ENCODE measurements at regions not wholly inside any gene's neighbourhood (a gene's known extent, or its start where the extent isn't known, plus 50 kb on each side); places are given as distances from the start of the nearest gene placed in this dataset.

- no peaks in the 10 kb centered on the region for H3K9me3 ChIP-seq (ENCODE audit: control insufficient read depth in 2 of 3, low read length in 3 of 3)
- no peaks in the 10 kb centered on the region for H3K4me1 ChIP-seq (ENCODE audit: control insufficient read depth in 2 of 2, insufficient read depth in 2 of 2, low read length in 2 of 2)
- H3K9me3 Mint-ChIP-seq: peaks cover 0 to 1% (median 0%) of the 10 kb centered on the region in 11 donors
- intact Hi-C loops (cut with micrococcal nuclease): no loop called here
- no peak overlapping the region for H3K4me3 Mint-ChIP-seq
- H3K4me3 ChIP-seq (ENCODE audit: low read length): no peak overlapping the region
- peak; percentile 63 for ATAC-seq
- peaks cover 0 to 15% (median 0%) of the 10 kb centered on the region in 5 donors for H3K27me3 Mint-ChIP-seq
- H3K36me3 ChIP-seq (ENCODE audit: control insufficient read depth in 2 of 3, insufficient read depth in 3 of 3, low read length in 3 of 3): no peaks in the 10 kb centered on the region
- H3K27me3 ChIP-seq (ENCODE audit: control insufficient read depth in 2 of 2, insufficient read depth in 2 of 2, low read length in 2 of 2): peaks cover 0 to under 1% of the 10 kb centered on the region in 2 donors
- H3K4me1 Mint-ChIP-seq: no peaks in the 10 kb centered on the region
- no peak overlapping the region for H3K27ac Mint-ChIP-seq
- peaks cover 0 to 3% (median 0%) of the 10 kb centered on the region in 5 donors for H3K36me3 Mint-ChIP-seq
- POLR2A ChIA-PET: no interaction called here
- CTCF ChIA-PET: interaction anchor here (1.2 kb wide), 1 partner anchor 278 kb away, joined by 3 read pairs; no protein-coding TSS in a partner anchor
- no peak overlapping the region for H3K27ac ChIP-seq (ENCODE audit: low read depth, low read length)
- DNase-seq: no peak
These were observed 173.7 kb downstream of the ZBTB18 start for GRCh38 chr1:244224487-244225430.

GRCh38 chr1:244226435-244226834 is 175.4 kb downstream of the ZBTB18 start:
- Mint-ChIP-seq H3K9me3 (peaks cover 0 to 1% (median 0%) of the 10 kb centered on the region in 11 donors), H3K27me3 (peaks cover 0 to 19% (median 0%) of the 10 kb centered on the region in 5 donors), H3K36me3 (peaks cover 0 to 3% (median 0%) of the 10 kb centered on the region in 5 donors), H3K27ac (no peak overlapping the region), H3K4me1 (peaks cover 0 to 5% (median 0%) of the 10 kb centered on the region in 7 donors), H3K4me3 (no peak overlapping the region)
- POLR2A ChIA-PET: no interaction called here
- no peaks in the 10 kb centered on the region for H3K36me3 ChIP-seq (ENCODE audit: control insufficient read depth in 2 of 3, insufficient read depth in 3 of 3, low read length in 3 of 3)
- no peak overlapping the region for H3K4me3 ChIP-seq (ENCODE audit: low read length)
- no peak overlapping the region for H3K27ac ChIP-seq (ENCODE audit: low read depth, low read length)
- CTCF ChIA-PET: no interaction called here
- no peaks in the 10 kb centered on the region for H3K4me1 ChIP-seq (ENCODE audit: control insufficient read depth in 2 of 2, insufficient read depth in 2 of 2, low read length in 2 of 2)
- H3K27me3 ChIP-seq (ENCODE audit: control insufficient read depth in 2 of 2, insufficient read depth in 2 of 2, low read length in 2 of 2): peaks cover 0 to 2% of the 10 kb centered on the region in 2 donors
- ATAC-seq: peak; percentile 32
- DNase-seq: no peak
- no peaks in the 10 kb centered on the region for H3K9me3 ChIP-seq (ENCODE audit: control insufficient read depth in 2 of 3, low read length in 3 of 3)
- intact Hi-C loops (cut with micrococcal nuclease): no loop called here

- ChIA-PET CTCF (no interaction called here), POLR2A (no interaction called here)
- peaks cover 0 to 5% (median 4%) of the 10 kb centered on the region in 7 donors for H3K4me1 Mint-ChIP-seq
- no peak overlapping the region for H3K27ac ChIP-seq (ENCODE audit: low read depth, low read length)
- no peaks in the 10 kb centered on the region for H3K4me1 ChIP-seq (ENCODE audit: control insufficient read depth in 2 of 2, insufficient read depth in 2 of 2, low read length in 2 of 2)
- no peak overlapping the region for H3K27ac Mint-ChIP-seq
- peaks cover 0 to 2% of the 10 kb centered on the region in 2 donors for H3K27me3 ChIP-seq (ENCODE audit: control insufficient read depth in 2 of 2, insufficient read depth in 2 of 2, low read length in 2 of 2)
- no peaks in the 10 kb centered on the region for H3K9me3 ChIP-seq (ENCODE audit: control insufficient read depth in 2 of 3, low read length in 3 of 3)
- no peaks in the 10 kb centered on the region for H3K36me3 Mint-ChIP-seq
- H3K9me3 Mint-ChIP-seq: no peaks in the 10 kb centered on the region
- no peak overlapping the region for H3K4me3 ChIP-seq (ENCODE audit: low read length)
- DNase-seq (no peak), ATAC-seq (no peak)
- intact Hi-C loops (cut with micrococcal nuclease): no loop called here
- H3K4me3 Mint-ChIP-seq: no peak overlapping the region
- peaks cover 0 to 15% (median 0%) of the 10 kb centered on the region in 5 donors for H3K27me3 Mint-ChIP-seq
- H3K36me3 ChIP-seq (ENCODE audit: control insufficient read depth in 2 of 3, insufficient read depth in 3 of 3, low read length in 3 of 3): no peaks in the 10 kb centered on the region
These were observed 179.4 kb downstream of the ZBTB18 start for GRCh38 chr1:244230470-244230869.

- Histone ChIP-seq H3K27me3 (ENCODE audit: control insufficient read depth in 2 of 2, insufficient read depth in 2 of 2, low read length in 2 of 2) (peaks cover 0 to 2% of the 10 kb centered on the region in 2 donors), H3K27ac (ENCODE audit: low read depth, low read length) (no peak overlapping the region), H3K4me1 (ENCODE audit: control insufficient read depth in 2 of 2, insufficient read depth in 2 of 2, low read length in 2 of 2) (no peaks in the 10 kb centered on the region), H3K36me3 (ENCODE audit: control insufficient read depth in 2 of 3, insufficient read depth in 3 of 3, low read length in 3 of 3) (no peaks in the 10 kb centered on the region), H3K9me3 (ENCODE audit: control insufficient read depth in 2 of 3, low read length in 3 of 3) (no peaks in the 10 kb centered on the region), H3K4me3 (ENCODE audit: low read length) (no peak overlapping the region)
- ATAC-seq: no peak
- POLR2A ChIA-PET: no interaction called here
- H3K36me3 Mint-ChIP-seq: no peaks in the 10 kb centered on the region
- peaks cover 0 to 9% (median 0%) of the 10 kb centered on the region in 5 donors for H3K27me3 Mint-ChIP-seq
- no peak overlapping the region for H3K27ac Mint-ChIP-seq
- intact Hi-C loops (cut with micrococcal nuclease): no loop called here
- H3K4me3 Mint-ChIP-seq: peak overlapping the region in 3 of 10 donors; percentile 41 to 65 (median 61)
- DNase-seq: no peak
- peaks cover 0 to 5% (median 4%) of the 10 kb centered on the region in 7 donors for H3K4me1 Mint-ChIP-seq
- CTCF ChIA-PET: no interaction called here
- no peaks in the 10 kb centered on the region for H3K9me3 Mint-ChIP-seq
These were observed 180.1 kb downstream of the ZBTB18 start for GRCh38 chr1:244231193-244231571.

GRCh38 chr1:244231572-244232315 is 180.7 kb downstream of the ZBTB18 start:
- no peaks in the 10 kb centered on the region for H3K9me3 ChIP-seq (ENCODE audit: control insufficient read depth in 2 of 3, low read length in 3 of 3)
- H3K9me3 Mint-ChIP-seq: no peaks in the 10 kb centered on the region
- ChIA-PET POLR2A (no interaction called here), CTCF (no interaction called here)
- no peak overlapping the region for H3K4me3 ChIP-seq (ENCODE audit: low read length)
- no peak overlapping the region for H3K27ac ChIP-seq (ENCODE audit: low read depth, low read length)
- peak overlapping the region in 8 of 10 donors; percentile 12 to 81 (median 51) for H3K4me3 Mint-ChIP-seq
- no peaks in the 10 kb centered on the region for H3K4me1 ChIP-seq (ENCODE audit: control insufficient read depth in 2 of 2, insufficient read depth in 2 of 2, low read length in 2 of 2)
- no peak for DNase-seq
- no peak for ATAC-seq
- H3K36me3 Mint-ChIP-seq: no peaks in the 10 kb centered on the region
- H3K27me3 ChIP-seq (ENCODE audit: control insufficient read depth in 2 of 2, insufficient read depth in 2 of 2, low read length in 2 of 2): peaks cover 0 to 2% of the 10 kb centered on the region in 2 donors
- intact Hi-C loops (cut with micrococcal nuclease): no loop called here
- H3K27me3 Mint-ChIP-seq: peaks cover 0 to 8% (median 0%) of the 10 kb centered on the region in 5 donors
- peaks cover 0 to 5% (median 4%) of the 10 kb centered on the region in 7 donors for H3K4me1 Mint-ChIP-seq
- no peak overlapping the region for H3K27ac Mint-ChIP-seq
- H3K36me3 ChIP-seq (ENCODE audit: control insufficient read depth in 2 of 3, insufficient read depth in 3 of 3, low read length in 3 of 3): no peaks in the 10 kb centered on the region

- peaks cover 0 to 2% of the 10 kb centered on the region in 2 donors for H3K27me3 ChIP-seq (ENCODE audit: control insufficient read depth in 2 of 2, insufficient read depth in 2 of 2, low read length in 2 of 2)
- Mint-ChIP-seq H3K27ac (peak overlapping the region in 1 of 9 donors; percentile 24), H3K27me3 (peaks cover 0 to 4% (median 0%) of the 10 kb centered on the region in 5 donors), H3K4me1 (peaks cover under 1 to 15% (median 13%) of the 10 kb centered on the region in 7 donors), H3K36me3 (no peaks in the 10 kb centered on the region), H3K9me3 (no peaks in the 10 kb centered on the region), H3K4me3 (no peak overlapping the region)
- DNase-seq: no peak
- no peak overlapping the region for H3K27ac ChIP-seq (ENCODE audit: low read depth, low read length)
- no peaks in the 10 kb centered on the region for H3K9me3 ChIP-seq (ENCODE audit: control insufficient read depth in 2 of 3, low read length in 3 of 3)
- CTCF ChIA-PET: interaction anchor here (0.6 kb wide), 1 partner anchor 33 kb away, joined by 3 read pairs; no protein-coding TSS in a partner anchor
- no peak overlapping the region for H3K4me3 ChIP-seq (ENCODE audit: low read length)
- no peak for ATAC-seq
- H3K4me1 ChIP-seq (ENCODE audit: control insufficient read depth in 2 of 2, insufficient read depth in 2 of 2, low read length in 2 of 2): peaks cover 0 to under 1% of the 10 kb centered on the region in 2 donors
- intact Hi-C loops (cut with micrococcal nuclease): no loop called here
- POLR2A ChIA-PET: no interaction called here
- H3K36me3 ChIP-seq (ENCODE audit: control insufficient read depth in 2 of 3, insufficient read depth in 3 of 3, low read length in 3 of 3): no peaks in the 10 kb centered on the region
These were observed 183.0 kb downstream of the ZBTB18 start for GRCh38 chr1:244234009-244234643.
